Body of pancreas (tissue), 4 donors: ENCODE measurements at regions not wholly inside any gene's neighbourhood (a gene's known extent, or its start where the extent isn't known, plus 50 kb on each side); places are given as distances from the start of the nearest gene placed in this dataset.
A peak's percentile ranks its signal among the peaks of the same experiment; 100 is the strongest.
"Not testable (repeated sequence)": the region's sequence is repeated elsewhere in the genome, so short reads cannot be mapped to it uniquely, and the experiment has no call there.

Experiments used
- ATAC-seq: fragments of 150-250 bp; one replicate; pipeline ENCODE4 v1.9.1; 2016
- DNase-seq, 4 donors: peaks; one replicate each; pipeline ENCODE4 v3.0.0-alpha.2; 2019
- H3K27ac ChIP-seq, 4 donors: fragments of 200-600 bp; sonication (generic); 1 replicate in 3 of 4; 2 replicates in 1 of 4; pipeline versions ENCODE4 v1.5.1 to v1.6.1; 2016 to 2019; ENCODE audit warnings: mild to moderate bottlenecking in 1 of 4, mixed read lengths in 1 of 4, moderate library complexity in 1 of 4
- H3K27me3 ChIP-seq, 2 donors: fragments of 200-600 bp; sonication (generic); one replicate each; pipeline ENCODE4 v1.6.0; 2016; ENCODE audit warnings: mild to moderate bottlenecking in 1 of 2
- H3K36me3 ChIP-seq, 2 donors: fragments of 200-600 bp; sonication (generic); replicated peaks in 1 of 2; 2 replicates each; pipeline ENCODE4 v1.5.1; 2016; ENCODE audit warnings: low read depth in 2 of 2; ENCODE audit not compliant: insufficient read depth in 1 of 2
- H3K4me1 ChIP-seq: fragments of 200-600 bp; sonication (generic); one replicate; pipeline ENCODE4 v1.6.0; 2016
- H3K4me3 ChIP-seq, 2 donors: fragments of 200-600 bp; sonication (generic); 1 replicate in 1 of 2; 2 replicates in 1 of 2; pipeline ENCODE4 v1.5.1; 2016 to 2019
- H3K9me3 ChIP-seq, 3 donors: fragments of 200-600 bp; sonication (generic); 1 replicate in 2 of 3; 2 replicates in 1 of 3; pipeline ENCODE4 v1.5.1; 2016
- CTCF ChIP-seq, 7 experiments: fragments of 450-650 bp in 4 of 7; fragments of 200-600 bp in 3 of 7; sonication (generic) in 3 of 7; IDR thresholded peaks; one replicate each; pipeline ENCODE4 v1.5.1; 2016 to 2019; ENCODE audit warnings: antibody characterized with exemption in 7 of 7
- POLR2A ChIP-seq, 3 donors: fragments of 450-650 bp; IDR thresholded peaks; one replicate each; pipeline ENCODE4 v1.6.1; 2016; ENCODE audit warnings: antibody characterized with exemption in 3 of 3, mild to moderate bottlenecking in 2 of 3
- WGBS, 2 donors: methylation state at CpG; one replicate each; pipeline ENCODE4 v1.1.5; 2017; 5-methylcytosine and 5-hydroxymethylcytosine counted together
- intact Hi-C: fragments of 100-400 bp; cut with DNase I; formaldehyde crosslinking; loops from one replicate; pipeline ENCODE4 v1.15.1; 2023

- DNase-seq (no peak), ATAC-seq (no peak)
- no peak overlapping the region for H3K4me3 ChIP-seq
- intact Hi-C loops = no loop called here
- no peaks in the 10 kb centered on the region for H3K4me1 ChIP-seq
- no peak overlapping the region for H3K27ac ChIP-seq
- no peaks in the 10 kb centered on the region for H3K27me3 ChIP-seq
- TF ChIP-seq POLR2A (IDR thresholded peaks at IDR 0.05) (no peak), CTCF (IDR thresholded peaks at IDR 0.05) (peak in 3 of 7 experiments; percentile 22 to 24 (median 24))
- H3K36me3 ChIP-seq = no peaks in the 10 kb centered on the region
- no peaks in the 10 kb centered on the region for H3K9me3 ChIP-seq
- WGBS, 2 donors = 70 to 72% methylated on average over 5 of the region's 5 CpGs
Observed at GRCh38 chr6:159633196-159633595, 59.8 kb downstream of the SOD2 start.

GRCh38 chr6:159631886-159632285 is 61.2 kb downstream of the SOD2 start:
- Histone ChIP-seq H3K27ac (no peak overlapping the region), H3K4me1 (no peaks in the 10 kb centered on the region), H3K36me3 (no peaks in the 10 kb centered on the region), H3K4me3 (no peak overlapping the region), H3K27me3 (no peaks in the 10 kb centered on the region), H3K9me3 (no peaks in the 10 kb centered on the region)
- DNase-seq (no peak), ATAC-seq (no peak)
- TF ChIP-seq POLR2A (IDR thresholded peaks at IDR 0.05) = no peak
- TF ChIP-seq CTCF (IDR thresholded peaks at IDR 0.05) = no peak
- intact Hi-C loops = no loop called here
- 92 to 94% methylated on average over 5 of the region's 5 CpGs for WGBS, 2 donors

GRCh38 chr6:159627939-159628338 is 65.1 kb downstream of the SOD2 start:
- TF ChIP-seq POLR2A (IDR thresholded peaks at IDR 0.05) (no peak), CTCF (IDR thresholded peaks at IDR 0.05) (no peak)
- no peaks in the 10 kb centered on the region for H3K9me3 ChIP-seq
- ATAC-seq (no peak), DNase-seq (no peak)
- H3K27ac ChIP-seq = no peak overlapping the region
- no peaks in the 10 kb centered on the region for H3K27me3 ChIP-seq
- WGBS, 2 donors = 89 to 95% methylated on average over 2 of the region's 2 CpGs
- intact Hi-C loops = no loop called here
- H3K36me3 ChIP-seq = no peaks in the 10 kb centered on the region
- no peak overlapping the region for H3K4me3 ChIP-seq
- H3K4me1 ChIP-seq = no peaks in the 10 kb centered on the region

- H3K4me1 ChIP-seq, ATAC-seq, intact Hi-C loops, H3K9me3 ChIP-seq, H3K27ac ChIP-seq, H3K4me3 ChIP-seq, H3K36me3 ChIP-seq, DNase-seq, H3K27me3 ChIP-seq: not testable (repeated sequence)
- 87 to 90% methylated on average over 5 of the region's 5 CpGs for WGBS, 2 donors
Observed at GRCh38 chr6:159626506-159626905, 66.5 kb downstream of the SOD2 start.

- H3K9me3 ChIP-seq = no peaks in the 10 kb centered on the region
- no peaks in the 10 kb centered on the region for H3K36me3 ChIP-seq
- intact Hi-C loops = no loop called here
- no peaks in the 10 kb centered on the region for H3K27me3 ChIP-seq
- TF ChIP-seq POLR2A (IDR thresholded peaks at IDR 0.05) (no peak), CTCF (IDR thresholded peaks at IDR 0.05) (no peak)
- no peak for ATAC-seq
- H3K4me1 ChIP-seq = no peaks in the 10 kb centered on the region
- H3K27ac ChIP-seq = no peak overlapping the region
- WGBS, 2 donors = 92 to 97% methylated on average over 5 of the region's 5 CpGs
- no peak for DNase-seq
- no peak overlapping the region for H3K4me3 ChIP-seq
Observed at GRCh38 chr6:159623156-159623555, 69.9 kb downstream of the SOD2 start.
